T-helper 2 cell treated with Interferon-gamma antibody and Interleukin-4, amounts not matched to agents 100 ng/mL and 5 ng/mL, for 36 hours (primary cell): ENCODE measurements at regions not wholly inside any gene's neighbourhood (a gene's known extent, or its start where the extent isn't known, plus 50 kb on each side); places are given as distances from the start of the nearest gene placed in this dataset.

Experiments
- intact Hi-C: fragments of 100-400 bp; cut with micrococcal nuclease; formaldehyde crosslinking; loops from one replicate; pipeline ENCODE4 v1.15.1; 2023

DNA sequence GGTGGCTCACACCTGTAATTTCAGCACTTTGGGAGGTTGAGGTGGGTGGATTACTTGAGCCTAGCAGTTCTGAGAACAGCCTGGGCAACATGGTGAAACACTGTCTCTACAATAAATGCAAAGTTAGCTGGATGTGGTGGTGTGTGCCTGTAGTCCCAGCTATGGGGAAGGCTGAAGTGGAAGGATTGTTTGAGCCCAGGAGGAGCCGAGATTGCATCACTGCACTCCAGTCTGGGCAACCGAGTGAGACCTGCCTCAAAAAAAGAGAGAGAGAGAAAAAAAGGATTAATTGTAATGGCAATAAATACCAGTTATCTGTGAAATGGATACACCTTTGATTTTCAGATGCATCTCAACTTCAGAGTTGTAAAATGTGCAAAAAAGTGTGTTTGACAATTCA is 58.8 kb downstream of the SPRY1 start:
- intact Hi-C loops = no loop called here

DNA sequence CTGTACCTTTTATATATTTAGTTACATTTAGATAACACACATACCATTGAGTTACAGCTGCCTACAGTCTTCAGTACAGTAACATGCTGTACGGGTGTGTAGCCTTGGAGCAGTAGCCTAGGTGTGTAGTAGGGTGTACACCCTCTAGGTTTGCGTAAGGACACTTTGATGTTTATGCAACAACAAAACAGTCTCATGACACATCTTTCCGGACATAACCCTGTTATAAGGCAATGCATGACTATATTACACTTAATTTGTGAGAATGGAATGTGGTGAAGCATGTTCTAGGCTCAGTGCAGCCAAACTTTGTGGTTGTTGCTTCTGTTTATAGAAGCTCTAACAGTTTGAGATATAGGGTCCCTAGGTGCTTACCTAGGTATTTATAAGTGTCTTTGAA is 65.4 kb downstream of the SPRY1 start:
- intact Hi-C loops = no loop called here

DNA sequence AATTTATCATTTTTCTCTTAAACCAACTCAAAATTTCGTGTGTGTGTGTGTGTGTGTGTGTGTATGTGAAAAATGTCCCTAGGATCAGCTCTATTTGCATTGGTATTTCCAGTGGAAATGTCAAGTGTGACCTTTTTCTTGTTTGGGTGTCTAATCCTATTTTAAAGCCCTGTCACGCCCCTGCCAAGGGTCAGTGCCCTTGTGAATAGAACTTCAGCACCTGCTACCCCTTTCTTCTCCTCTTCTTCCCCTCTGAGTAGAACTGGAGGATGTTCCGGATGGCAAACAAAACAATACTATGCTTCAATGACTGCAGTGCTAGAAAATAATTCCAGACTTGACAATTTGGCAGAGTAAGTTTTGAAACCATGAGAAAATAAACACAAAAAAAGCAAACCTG is 67.3 kb downstream of the SPRY1 start:
- intact Hi-C loops = no loop called here

DNA sequence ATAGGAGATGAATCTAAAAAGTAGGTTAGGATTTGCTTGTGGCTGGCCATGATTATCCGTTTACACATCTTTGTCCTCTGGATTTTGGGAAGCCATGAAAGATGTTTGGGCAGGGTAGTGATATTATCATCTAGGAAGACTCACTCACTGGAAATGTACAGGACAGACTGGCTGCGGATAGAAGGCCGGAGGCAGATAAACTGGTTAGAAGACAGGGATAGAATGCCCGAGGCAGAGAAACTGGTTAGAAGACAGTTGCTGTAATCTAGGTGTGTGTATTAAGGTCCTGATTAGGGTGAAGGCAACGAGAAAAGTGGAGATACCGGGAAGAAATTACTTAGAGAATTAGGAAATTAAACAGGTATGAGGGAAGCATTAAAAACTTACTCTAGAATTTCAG is 68.8 kb downstream of the SPRY1 start:
- intact Hi-C loops = no loop called here

DNA sequence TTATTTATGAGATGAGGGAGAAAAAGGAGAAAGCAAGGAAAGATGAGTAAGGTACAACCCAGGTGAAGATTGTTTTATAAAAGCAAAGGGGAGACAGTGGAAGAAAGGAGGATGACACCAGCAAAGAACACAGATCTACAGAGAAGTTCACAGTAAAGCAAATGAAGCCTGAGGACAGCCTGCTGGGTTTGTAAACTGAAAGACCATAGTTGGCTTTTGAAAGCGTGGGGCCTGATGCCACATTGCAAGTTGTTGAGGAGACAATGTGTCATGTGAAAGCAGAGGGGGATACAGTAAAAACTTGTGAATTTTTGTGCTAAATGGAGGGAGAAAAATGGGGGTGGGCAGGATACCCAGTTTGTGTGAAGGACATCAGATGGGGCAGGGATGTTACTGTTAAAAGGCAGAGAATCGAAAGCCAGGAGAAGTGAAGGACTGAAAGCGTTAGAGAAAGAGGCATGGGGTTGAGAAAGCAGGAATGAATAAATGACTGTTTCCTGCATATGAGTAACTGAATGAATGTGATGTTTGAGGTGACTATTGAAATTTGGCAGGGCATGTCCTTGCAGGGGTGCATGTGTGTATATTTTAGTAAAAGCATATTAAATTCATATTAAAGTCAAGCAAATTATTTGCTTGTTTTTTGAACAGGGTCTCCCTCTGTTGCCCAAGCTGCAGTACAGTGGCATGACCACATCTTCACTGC is 69.6 kb downstream of the SPRY1 start:
- intact Hi-C loops = no loop called here

DNA sequence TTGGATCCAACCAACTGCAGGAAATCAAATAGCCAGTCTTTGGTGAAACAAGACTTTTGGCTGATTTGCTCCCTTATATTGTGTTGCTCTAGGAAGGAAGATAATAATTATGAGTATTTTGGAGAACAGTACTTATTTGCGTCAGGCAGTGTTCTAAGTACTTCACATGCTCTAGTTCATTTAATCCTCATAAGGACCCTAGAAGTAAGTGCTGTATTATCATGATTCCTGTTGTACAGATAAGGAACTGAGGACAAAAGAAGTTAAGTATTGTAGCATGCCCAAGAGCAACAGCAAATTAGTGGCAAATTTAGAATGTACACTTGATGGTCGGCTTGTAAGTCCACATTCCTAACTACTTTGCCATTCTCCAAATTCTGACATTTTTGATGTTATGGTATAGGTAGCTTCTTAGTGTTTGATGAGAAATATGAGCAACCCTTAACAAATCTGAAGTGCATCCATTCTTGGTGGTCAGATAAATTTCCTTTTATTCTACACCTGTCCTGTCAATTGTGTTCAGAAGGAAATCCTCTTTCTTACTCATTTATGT is 72.0 kb downstream of the SPRY1 start:
- intact Hi-C loops = no loop called here

DNA sequence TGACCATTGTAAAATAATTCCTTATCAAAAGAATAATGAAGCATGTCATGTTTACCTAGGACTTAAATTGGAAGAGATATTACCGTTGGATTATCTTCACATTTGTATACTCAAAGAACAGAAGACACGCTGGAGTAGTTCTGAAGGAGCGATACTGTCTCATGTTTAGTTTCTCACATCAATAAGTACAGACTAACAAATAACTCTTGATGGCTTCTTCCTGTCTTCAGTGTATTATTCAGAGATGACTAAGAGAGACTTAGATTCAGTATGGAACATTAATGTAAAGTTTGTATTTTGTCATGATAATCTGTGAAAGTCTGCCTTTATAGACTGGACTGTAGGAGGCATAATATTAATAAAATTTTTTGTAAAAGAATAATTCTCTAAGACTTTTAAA is 72.7 kb downstream of the SPRY1 start:
- intact Hi-C loops = no loop called here

DNA sequence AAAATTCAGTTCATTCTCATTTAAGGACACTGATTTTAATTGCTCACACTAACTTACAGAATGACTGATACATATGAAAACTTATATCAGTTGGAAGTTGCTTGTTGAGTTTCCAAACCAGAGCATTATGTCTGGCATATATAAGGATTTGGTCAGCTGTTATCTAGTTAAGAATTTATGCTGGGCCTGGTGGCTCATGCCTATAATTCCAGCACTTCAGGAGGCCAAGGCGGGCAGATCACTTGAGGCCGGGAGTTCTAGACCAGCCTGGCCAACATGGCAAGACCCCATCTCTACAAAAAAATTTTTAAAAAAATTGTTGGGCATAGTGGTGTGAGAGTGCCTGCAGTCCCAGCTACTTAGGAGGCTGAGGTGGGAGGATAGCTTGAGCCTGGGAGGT is 73.1 kb downstream of the SPRY1 start:
- intact Hi-C loops = no loop called here

DNA sequence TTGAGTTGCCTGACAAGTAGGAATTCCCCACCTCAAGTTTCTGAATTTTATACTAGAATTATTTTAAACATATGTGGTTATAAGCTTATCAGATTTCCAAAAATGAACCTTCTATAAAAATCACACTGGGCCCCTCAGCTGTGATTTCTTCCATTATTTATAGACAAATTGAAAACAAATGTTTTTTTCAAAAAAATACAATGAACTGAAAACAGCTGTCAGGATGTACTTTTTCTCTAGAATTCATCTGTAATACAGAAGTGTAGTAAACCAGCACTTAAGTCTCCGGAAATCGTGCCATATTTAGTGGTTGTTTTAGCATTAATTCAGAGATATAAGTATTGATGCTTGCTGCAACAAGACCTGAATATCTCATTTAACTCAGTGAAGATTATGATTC is 74.0 kb downstream of the SPRY1 start:
- intact Hi-C loops = no loop called here

DNA sequence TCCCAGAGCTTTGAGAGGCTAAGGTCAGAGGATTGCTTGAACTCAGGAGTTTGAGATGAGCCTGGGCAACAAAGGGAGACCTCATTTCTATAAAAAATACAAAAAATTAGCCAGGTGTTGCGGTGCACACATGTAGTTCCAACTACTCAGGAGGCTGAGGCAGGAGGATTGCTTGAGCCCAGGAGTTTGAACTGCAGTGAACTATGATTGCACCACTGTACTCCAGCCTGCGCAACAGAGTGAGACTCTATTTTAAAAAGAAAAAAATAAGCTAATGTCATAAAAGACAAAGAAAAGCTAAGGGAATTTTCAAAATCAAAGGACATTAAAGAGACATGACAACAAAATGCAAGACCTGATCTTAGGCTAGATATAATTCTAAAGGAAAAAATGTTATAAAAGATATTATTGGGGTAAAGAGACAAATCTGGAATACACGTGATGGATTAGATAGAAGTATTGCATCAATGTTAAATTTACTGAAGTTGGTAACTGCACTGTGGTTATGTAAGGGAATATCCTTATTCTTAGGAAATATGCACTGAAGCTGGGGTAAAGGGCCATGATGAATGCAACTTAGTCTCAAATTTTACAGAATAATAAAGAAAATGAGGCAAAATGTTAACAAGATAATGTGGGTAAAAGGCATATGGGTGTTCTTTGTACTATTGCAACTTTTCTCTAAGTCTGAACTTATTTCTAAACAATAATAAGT is 75.2 kb downstream of the SPRY1 start:
- intact Hi-C loops = no loop called here

DNA sequence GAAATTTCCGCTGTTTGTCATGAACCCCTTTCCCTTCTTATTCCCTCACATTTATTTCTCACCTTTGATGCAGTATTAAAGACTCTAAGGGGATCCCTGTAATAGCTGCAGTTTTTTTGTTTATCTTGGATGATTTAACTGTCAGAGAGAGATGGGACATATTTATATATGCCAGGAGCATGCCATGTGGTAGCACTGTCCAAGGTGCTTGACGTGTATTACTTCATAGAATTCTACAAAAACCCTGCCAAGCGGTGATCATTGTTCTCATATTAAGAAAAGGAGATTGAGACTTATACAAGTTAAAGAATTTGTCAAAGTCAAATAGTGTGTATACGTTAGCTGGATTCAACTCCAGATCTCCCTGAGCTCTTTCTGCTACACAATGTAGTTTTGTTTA is 78.2 kb downstream of the SPRY1 start:
- intact Hi-C loops = no loop called here

DNA sequence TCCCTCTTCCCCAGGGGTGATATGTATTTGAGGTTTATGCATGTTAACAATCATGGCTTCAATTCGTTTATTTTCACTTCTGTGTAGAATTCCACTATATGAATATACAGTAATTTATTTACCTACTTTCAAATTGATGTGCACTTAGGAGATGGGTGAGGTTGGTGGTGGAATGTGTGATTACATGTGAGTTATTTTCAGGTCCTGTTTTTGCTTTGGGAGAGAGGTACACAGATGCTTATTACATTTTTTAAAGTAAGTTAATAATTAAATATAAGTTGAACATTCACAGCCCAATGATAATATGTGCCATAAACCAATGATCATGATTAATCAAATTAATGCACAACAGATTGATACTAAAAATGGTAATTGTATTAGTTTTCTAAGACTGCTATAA is 79.5 kb downstream of the SPRY1 start:
- intact Hi-C loops = no loop called here

DNA sequence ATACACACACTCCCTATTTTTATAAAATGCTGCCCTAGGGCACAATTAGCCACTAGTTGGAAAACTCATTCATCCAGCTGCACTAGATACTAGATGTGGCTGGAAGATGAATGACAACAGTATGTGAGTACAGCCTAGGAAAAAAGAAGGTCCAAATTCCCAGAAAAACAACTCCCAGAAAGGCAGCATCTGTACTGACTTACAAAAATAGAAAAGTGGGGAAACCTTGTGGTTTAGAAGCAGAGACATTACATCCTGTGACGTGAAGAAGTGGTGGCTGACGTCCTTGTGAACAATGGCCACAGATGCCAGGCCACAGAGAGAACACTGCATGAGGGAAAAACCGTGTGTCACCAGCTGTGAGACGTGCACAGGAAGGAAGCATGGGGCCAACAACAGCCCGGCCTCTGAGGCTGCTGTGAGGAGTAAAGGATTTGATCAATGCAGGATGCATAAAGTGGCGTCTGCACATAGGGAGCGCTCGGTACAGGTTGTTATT is 81.2 kb downstream of the SPRY1 start:
- intact Hi-C loops = loop anchor here (1.0 to 2.0 kb wide), 2 partner anchors 61 to 81 kb away; partner anchors contain the start of gene SPRY1

DNA sequence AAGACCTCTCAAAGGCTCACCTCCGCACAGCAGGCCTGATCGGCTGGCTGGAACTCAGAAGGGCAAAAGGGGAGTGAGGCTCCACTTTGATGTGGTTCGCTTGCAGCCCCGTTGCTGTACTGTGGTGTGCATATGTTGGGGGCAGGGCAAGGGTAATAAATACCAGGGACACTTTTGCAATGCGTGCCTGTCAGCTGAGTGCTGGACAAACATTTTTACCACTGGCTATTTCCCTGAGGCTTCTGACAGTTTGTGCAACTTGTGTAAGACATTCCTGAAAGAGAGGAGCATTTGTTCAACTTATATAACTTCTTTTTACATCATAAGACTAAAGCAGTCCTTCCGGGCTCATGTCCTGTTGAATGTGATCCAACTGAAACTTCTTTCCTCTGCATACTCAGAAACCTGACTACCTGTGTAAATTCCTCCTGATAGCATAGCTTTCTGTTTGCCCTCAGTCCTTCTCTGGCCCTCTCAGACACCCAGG is 82.3 kb downstream of the SPRY1 start:
- intact Hi-C loops = loop anchor here (1.0 to 2.0 kb wide), 2 partner anchors 62 to 83 kb away; partner anchors contain the start of gene SPRY1

DNA sequence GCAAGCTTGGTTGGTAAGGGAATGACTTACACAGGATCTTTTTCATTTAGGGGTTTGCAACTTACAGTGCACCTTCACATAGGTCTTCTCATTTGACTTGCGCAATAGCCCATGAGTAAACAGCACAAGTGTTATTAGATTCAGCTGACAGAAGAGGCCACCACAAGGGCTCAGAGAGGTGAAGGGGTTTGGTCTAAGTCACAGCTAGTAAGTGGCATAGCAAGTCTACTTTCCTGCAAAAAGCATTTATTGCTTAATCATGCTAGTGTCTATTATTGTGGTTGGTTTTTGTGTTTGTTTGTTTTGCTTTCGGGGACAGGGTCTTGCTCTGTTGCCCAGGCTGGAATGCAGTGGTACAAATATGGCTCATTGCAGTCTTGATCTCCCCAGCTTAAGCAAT is 83.3 kb downstream of the SPRY1 start:
- intact Hi-C loops = loop anchor here (2.0 kb wide), 1 partner anchor 63 kb away; no protein-coding TSS in a partner anchor

DNA sequence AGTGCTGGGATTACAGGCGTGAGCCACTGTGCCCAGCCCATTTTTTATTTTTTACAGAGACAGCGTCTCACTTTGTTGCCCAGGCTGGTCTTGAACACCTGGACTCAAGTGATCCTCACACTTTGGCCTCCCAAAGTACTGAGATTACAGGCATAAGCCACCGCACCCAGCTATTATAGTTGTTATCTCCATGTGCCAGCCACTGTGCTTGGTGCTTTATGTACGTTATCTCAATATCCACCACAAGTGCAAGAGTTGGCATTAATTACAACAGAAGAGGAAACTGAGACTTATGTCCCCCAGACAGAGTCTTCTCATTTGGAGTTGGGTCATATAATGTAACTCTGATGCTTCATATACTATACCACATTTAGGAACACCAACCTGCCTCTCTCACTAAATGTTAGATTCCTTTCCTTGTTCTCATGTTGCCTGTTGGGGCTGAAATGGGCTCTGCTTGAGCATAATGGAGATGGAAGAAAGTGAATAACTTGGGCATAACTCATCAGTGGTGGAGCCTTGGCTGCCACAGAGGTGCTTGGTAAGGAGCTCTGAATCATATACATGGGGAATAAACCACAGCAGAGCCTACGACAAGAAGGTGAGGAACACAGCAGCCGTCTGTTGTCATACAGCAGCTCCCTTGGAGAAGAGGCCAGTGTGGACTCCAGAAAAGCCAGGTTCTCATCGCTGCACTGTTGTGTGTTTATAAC is 84.3 kb downstream of the SPRY1 start:
- intact Hi-C loops = no loop called here

DNA sequence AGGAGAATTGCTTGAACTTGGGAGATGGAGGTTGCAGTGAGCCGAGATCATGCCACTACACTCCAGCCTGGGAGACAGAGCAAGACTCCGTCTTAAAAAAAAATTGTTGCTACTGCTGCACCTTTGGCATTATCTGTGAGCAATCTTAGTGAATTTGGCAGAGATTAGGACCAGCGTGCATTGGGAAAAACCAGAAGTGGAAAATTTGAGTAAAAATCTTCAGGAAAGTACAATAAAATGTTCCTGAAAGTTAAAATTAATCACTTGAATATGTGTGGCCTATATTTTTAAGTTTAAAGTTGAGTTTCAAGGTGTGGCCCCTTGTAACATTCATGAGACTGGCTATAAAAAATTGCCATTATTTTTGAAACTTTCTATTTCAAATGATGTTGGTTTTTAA is 85.1 kb downstream of the SPRY1 start:
- intact Hi-C loops = no loop called here

DNA sequence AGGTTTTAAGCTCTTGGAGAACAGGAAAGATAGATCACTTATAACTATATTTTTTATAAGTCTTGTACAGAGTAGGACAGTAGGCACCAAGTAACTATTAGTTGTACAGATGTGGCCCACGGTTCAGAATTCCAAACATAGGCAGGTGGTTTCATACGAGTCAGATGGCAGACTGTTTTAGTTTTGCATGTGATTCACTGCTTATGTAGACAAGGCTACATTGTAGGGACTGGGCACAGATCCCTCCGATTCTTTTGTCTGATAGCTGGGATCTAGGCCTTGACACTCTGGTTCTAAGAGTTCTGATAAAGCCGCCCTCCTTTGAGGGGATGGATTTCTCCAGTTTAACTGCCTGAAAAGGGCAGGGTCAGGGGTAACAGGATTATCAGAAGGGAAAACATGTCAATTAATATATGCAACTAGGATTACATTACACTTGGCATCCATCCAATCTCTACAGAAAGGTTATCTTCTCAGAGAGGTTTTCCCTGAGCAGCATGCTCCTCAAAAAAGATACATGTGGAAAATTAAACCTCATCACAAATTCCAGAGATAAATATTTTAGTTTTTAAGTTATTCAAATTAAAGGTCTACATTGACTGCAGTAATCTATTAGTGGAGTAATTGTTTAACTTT is 87.8 kb downstream of the SPRY1 start:
- intact Hi-C loops = no loop called here

DNA sequence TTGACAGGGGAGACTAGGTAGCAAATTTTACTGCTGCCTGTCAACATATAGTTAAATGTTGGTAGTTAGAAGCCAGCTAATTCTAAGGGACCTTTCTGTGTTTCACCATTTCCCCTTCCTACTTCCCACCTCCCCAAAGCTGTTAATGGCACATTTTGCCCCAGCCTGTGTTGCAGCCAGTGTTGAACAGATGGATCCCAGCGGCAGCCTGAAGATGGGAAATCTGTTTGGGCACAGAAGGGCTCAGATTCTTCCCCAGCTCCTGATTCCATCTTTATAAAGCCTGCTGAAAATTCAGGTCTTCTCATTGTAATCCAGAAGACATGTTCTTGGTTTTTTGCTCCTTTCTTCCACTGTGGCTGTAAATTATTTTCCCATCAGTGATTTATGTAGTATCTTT is 89.0 kb downstream of the SPRY1 start:
- intact Hi-C loops = no loop called here

DNA sequence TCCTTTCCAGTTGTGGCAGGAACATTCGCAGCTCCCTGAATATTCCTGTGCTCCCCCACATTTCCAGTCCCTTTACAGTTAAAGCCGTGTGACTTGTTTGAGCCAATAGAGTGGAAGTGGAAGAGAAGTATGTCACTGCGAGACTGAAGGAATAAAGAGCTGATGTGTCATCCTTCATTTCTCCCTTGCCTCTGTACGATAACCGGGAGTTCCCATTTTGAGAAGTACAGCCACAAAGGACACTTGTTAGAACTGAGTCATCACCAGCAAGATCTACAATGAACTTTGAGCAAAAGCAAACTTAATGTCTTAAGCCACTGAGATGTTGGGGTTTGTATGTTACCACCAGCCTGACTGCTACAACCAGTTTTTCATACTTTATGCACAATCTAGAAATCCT is 92.3 kb downstream of the SPRY1 start:
- intact Hi-C loops = no loop called here

DNA sequence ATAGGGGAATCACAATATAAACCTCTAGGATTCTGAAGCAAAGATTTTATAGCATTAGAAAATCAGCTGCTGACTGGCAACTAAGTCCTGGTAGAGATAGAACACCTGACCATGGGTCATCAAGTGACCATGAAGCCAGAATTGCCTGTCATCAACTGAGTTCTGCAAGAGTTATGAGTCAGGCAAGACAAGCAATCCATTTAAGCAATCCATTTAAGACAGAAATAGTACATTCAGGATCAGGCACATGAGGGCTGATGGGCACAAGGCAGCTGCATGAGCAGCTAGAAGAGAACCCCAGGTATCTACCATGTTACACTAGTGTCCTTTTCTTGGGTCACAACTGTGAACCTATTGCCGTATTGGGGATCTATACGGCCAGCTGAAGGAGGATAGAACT is 98.9 kb downstream of the SPRY1 start:
- intact Hi-C loops = no loop called here
